GM19043 (cell line): ENCODE measurements at regions not wholly inside any gene's neighbourhood (a gene's known extent, or its start where the extent isn't known, plus 50 kb on each side); places are given as distances from the start of the nearest gene placed in this dataset.
"Not testable (repeated sequence)": the region's sequence is repeated elsewhere in the genome, so short reads cannot be mapped to it uniquely, and the experiment has no call there.

Experiments
- ATAC-seq: cut with Tn5 transposase; IDR thresholded peaks from one replicate; pipeline ENCODE4 v1.9.1; 2021; ENCODE audit warnings: low read depth; ENCODE audit not compliant: unreplicated experiment

- no peak for ATAC-seq
These were observed 58.0 kb upstream of the FBXO11 start for GRCh38 chr2:47964277-47964676.

DNA sequence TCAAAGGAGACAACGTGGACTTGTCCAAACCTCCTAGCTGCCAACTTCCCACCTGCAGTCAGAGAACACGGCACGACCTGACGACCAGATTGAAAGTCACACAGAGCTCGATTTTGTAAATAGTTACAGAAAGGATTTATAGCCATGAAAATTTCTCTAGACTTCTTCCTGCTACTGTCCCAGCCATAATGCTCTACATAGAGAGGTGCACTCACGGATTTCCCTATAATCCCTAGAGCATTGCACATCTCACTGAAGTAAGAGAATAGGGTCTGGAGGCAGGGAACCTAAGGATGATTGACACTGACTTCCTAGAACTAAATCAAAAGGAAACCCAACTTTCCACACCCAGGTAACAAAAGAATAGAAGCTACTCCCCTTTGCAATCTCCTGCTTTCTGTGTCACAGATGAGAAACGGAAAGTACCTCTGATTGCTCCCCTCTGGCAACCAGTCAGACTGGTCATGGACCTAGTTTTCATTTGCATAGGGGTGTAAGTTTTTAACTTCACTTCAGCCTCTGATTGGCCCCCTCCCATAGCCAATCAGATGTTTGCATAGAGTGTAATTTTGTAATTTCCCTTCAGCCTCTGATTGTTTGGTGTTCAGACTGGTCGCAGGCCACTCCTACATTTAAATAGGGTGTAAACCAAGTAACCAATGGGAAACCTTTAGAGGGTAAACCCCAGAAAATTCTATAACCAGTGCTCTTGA lies 58.6 kb upstream of the FBXO11 start:
- ATAC-seq, result no peak

DNA sequence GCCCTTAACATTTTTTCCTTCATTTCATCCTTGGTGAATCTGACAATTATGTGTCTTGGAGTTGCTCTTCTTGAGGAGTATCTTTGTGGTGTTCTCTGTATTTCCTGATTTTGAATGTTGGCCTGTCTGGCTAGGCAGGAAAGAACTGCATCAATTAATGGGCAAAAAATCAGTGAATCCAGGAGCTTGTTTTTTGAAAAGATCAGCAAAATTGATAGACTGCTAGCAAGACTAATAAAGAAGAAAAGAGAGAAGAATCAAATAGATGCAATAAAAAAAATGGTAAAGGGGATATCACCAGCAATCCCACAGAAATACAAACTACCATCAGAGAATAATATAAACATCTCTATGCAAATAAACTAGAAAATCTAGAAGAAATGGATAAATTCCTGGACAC lies 70.4 kb upstream of the FBXO11 start:
- not testable (repeated sequence) for ATAC-seq

DNA sequence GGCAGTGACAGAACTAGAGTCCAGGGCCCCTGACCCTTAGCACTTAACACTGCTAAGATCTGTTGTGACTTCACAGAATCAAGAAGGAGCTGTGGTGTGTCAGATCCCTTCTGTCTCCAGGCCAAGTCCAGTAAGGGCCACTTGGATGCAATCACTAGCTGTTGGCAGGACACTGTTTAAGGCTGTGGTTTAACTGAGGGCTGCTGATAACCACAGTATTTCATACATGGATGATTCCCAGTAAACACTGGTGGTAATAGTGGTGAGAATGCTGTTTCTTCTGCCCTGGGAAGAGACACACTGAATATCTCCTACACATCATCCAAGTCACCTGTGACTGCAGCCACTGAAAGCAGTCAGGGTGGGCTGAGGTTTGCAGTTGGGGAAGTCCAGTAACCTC lies 77.7 kb upstream of the FBXO11 start:
- no peak for ATAC-seq

GRCh38 chr2:47990503-47990902 lies 84.2 kb upstream of the FBXO11 start:
- ATAC-seq, result no peak

- no peak for ATAC-seq
These were observed 86.4 kb upstream of the FBXO11 start for GRCh38 chr2:47992671-47993070.

DNA sequence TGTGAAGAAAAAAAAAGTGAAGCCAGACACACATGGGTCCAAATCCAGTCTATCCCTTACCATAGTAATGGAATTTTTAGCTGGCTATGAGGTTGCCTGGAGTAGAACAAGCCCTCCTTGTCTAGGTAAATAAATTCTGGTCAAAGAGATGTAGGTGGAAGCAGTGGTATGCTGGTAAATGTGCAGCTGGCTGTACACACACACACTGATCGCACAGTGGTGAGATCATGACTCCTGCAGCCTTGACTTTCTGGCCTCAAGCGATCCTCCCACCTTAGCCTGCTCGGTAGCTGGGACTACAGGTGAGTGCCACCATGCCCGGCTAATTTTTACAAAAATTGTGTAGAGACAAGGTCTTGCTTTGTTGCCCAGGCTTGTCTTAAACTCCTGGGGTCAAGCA lies 90.5 kb upstream of the FBXO11 start:
- no peak for ATAC-seq

GRCh38 chr2:47999512-47999911 lies 93.2 kb upstream of the FBXO11 start:
- ATAC-seq, result no peak

DNA sequence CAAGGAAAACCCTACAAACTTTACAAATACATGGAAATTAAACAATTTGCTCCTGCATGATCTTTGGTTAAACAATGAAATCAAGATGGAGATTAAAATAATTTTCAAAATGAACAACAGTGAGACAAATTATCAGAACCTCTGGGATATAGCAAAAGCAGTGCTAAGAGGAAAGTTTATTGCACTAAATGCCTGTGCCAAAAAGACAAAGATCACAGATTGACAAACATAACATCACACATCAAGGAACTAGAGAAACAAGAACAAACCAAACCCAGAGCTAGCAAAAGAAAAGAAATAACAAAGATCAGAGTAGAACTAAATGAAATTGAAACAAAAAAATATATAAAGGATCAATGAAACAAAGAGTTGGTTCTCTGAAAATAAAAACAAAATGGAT lies 95.2 kb upstream of the FBXO11 start:
- ATAC-seq, result no peak

DNA sequence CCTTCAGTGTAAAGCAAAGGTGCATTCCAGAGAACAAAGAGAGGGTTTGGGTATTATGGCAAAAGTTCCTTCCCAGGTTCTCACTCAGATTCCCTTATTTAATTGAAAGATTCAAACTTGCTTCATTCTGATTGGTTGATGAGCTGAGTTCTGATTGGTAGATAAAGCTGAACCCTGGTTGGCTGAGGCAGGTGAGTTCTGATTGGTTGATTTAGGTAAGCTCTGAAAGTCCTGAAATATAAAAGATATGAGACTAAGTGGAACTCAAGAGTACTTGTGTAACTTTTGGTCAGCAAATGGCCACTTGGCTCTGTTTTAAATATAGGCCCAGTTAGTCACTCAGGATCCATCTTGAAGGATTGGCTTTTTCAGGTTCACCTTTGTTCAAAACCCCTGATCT lies 99.8 kb upstream of the FBXO11 start:
- ATAC-seq, result no peak

- ATAC-seq, result no peak
These were observed 101.5 kb upstream of the FBXO11 start for GRCh38 chr2:48007699-48008268.

DNA sequence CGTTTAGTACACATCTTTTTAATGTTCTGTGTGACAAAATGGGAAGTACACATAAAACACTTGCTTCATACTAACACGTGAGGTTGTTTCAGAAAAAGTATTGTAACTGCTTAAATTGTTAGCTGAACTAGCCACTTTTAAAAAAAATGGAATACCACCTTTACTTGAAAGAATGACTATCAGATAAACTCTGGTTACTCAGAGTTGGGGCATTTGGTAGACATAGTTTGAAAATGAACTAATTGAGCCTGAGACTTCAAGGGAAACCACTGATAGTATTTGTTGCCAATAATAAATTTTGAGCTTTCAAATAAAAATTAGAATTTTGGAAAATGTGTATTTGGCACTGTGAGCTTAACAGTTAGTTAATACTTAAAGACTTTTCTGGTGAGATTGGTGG lies 103.0 kb upstream of the FBXO11 start:
- ATAC-seq, result no peak

- ATAC-seq, result no peak
These were observed 109.1 kb upstream of the FBXO11 start for GRCh38 chr2:48015421-48015820.

- ATAC-seq, result no peak
These were observed 110.1 kb upstream of the FBXO11 start for GRCh38 chr2:48016225-48017019.

GRCh38 chr2:48017136-48017535 lies 110.8 kb upstream of the FBXO11 start:
- no peak for ATAC-seq

DNA sequence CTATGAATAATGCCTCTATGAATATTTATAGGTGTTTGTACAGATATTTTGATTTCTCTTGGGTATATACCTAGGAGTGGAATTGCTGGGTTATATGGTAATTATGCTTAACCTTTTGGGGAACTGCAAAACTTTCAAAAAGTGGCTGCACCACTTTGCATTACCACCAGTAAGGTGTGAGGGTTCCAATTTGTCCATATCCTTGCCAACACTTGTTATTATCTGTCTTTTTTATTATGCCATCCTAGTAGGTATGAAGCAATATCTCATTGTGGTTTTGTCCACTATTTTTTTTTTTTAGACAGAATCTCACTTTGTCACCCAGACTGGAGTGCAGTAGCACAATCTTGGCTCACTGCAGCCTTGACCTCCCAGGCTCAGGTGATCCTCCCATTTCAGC lies 112.2 kb upstream of the FBXO11 start:
- no peak for ATAC-seq

GRCh38 chr2:48026865-48027264 lies 120.6 kb upstream of the FBXO11 start:
- ATAC-seq, result no peak

GRCh38 chr2:48032765-48033164 lies 126.5 kb upstream of the FBXO11 start:
- ATAC-seq, result no peak

DNA sequence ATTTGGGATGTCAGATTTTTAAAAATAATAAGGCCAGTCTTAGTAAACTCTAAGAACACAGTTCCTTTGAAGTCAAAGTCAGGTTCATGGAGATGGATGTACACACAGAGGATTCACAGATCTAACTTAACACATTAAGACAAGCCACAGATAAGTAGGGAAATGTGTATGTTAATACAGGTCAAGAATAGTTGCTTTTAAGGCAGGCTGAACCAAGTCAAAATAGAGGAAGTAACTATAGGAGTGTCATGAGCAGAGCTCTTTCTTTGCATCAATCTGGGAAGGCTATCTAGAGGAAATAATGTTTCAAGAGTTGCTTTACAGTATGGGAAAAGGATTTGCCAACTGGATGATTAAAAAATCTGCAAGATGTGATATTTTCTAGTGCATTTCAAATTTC lies 128.0 kb upstream of the FBXO11 start:
- no peak for ATAC-seq

GRCh38 chr2:48036312-48036711 lies 130.0 kb upstream of the FBXO11 start:
- ATAC-seq, result no peak

DNA sequence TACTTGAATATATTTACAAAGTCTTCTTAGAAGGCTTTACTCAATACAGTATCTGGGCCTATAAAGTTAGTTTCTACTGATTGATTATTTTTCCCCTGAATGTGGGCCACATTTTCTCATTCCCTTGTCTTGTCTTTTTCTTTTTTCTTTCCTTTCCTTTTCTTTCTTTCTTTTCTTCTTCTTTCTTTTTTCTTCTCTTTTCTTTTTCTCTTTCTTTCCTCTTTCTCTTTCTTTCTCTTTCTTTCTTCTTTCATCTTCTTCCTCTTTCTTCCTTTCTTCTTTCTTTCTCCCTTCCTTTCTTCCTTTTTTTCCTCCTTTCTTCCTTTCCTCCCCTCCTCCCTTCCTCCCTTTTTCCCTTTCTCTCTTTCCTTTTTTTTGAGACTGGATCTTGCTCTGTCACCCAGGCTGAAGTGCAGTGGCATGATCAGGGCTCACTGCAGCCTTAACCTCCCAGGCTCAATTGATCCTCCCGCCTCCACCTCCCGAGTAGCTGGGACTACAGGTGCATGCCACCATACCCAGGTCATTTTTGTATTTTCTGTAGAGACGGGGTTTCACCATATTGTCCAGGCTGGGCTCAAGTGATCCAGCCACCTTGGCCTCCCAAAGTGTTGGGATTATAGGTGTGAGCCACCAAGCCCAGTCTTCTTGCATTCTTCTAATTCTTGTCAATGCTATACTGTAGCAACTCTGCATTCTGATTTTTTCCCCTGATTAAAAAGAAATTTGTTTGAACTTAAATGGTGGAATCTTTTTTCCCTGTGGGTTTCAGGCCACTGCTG lies 133.1 kb upstream of the FBXO11 start:
- no peak for ATAC-seq
